ENCODE measurements at regions not wholly inside any gene's neighbourhood (a gene's known extent, or its start where the extent isn't known, plus 50 kb on each side); places are given as distances from the start of the nearest gene placed in this dataset.

GRCh38 chr1:96968541-96968940, 247.0 kb downstream of the PTBP2 start:
- DNase-seq = no peak
- H3K36me3 ChIP-seq (ENCODE audit: insufficient read depth, low read length) = no peaks in the 10 kb centered on the region
- no peaks in the 10 kb centered on the region for H3K4me1 ChIP-seq (ENCODE audit: low read length)
- H3K4me2 ChIP-seq (ENCODE audit: low read depth, low read length, poor library complexity, severe bottlenecking) = no peak overlapping the region
- no peak overlapping the region for H3K9ac ChIP-seq (ENCODE audit: low read length)
- H3K9me2 ChIP-seq (replicated peaks; ENCODE audit: insufficient read depth, low read length) = no peaks in the 10 kb centered on the region
- H3K79me2 ChIP-seq (ENCODE audit: low read length) = no peaks in the 10 kb centered on the region
- no peak overlapping the region for H3K27ac ChIP-seq (ENCODE audit: low read length)
- H3K27me3 ChIP-seq (ENCODE audit: low read length) = no peaks in the 10 kb centered on the region
- H2AFZ ChIP-seq (ENCODE audit: low read length) = no peak overlapping the region
- H3K4me3 ChIP-seq (ENCODE audit: low read length) = no peak overlapping the region
- H3K9me3 ChIP-seq (ENCODE audit: low read length) = no peaks in the 10 kb centered on the region
- no peaks in the 10 kb centered on the region for H4K20me1 ChIP-seq (ENCODE audit: insufficient read depth, low read depth, low read length)

- Histone ChIP-seq H3K36me3 (ENCODE audit: insufficient read depth, low read length) (no peaks in the 10 kb centered on the region), H4K20me1 (ENCODE audit: insufficient read depth, low read depth, low read length) (no peaks in the 10 kb centered on the region), H3K4me3 (ENCODE audit: low read length) (no peak overlapping the region), H3K4me1 (ENCODE audit: low read length) (no peaks in the 10 kb centered on the region), H3K9me3 (ENCODE audit: low read length) (no peaks in the 10 kb centered on the region), H3K9ac (ENCODE audit: low read length) (no peak overlapping the region), H3K9me2 (replicated peaks; ENCODE audit: insufficient read depth, low read length) (no peaks in the 10 kb centered on the region), H3K79me2 (ENCODE audit: low read length) (no peaks in the 10 kb centered on the region), H2AFZ (ENCODE audit: low read length) (no peak overlapping the region), H3K4me2 (ENCODE audit: low read depth, low read length, poor library complexity, severe bottlenecking) (no peak overlapping the region), H3K27ac (ENCODE audit: low read length) (no peak overlapping the region), H3K27me3 (ENCODE audit: low read length) (no peaks in the 10 kb centered on the region)
- no peak for DNase-seq
These were observed 247.4 kb downstream of the PTBP2 start for GRCh38 chr1:96968983-96969382.

- Histone ChIP-seq H3K27me3 (ENCODE audit: low read length) (no peaks in the 10 kb centered on the region), H3K4me1 (ENCODE audit: low read length) (no peaks in the 10 kb centered on the region), H3K36me3 (ENCODE audit: insufficient read depth, low read length) (no peaks in the 10 kb centered on the region), H3K9me3 (ENCODE audit: low read length) (no peaks in the 10 kb centered on the region), H3K4me3 (ENCODE audit: low read length) (no peak overlapping the region), H3K27ac (ENCODE audit: low read length) (no peak overlapping the region), H3K9me2 (replicated peaks; ENCODE audit: insufficient read depth, low read length) (no peaks in the 10 kb centered on the region), H4K20me1 (ENCODE audit: insufficient read depth, low read depth, low read length) (no peaks in the 10 kb centered on the region), H3K79me2 (ENCODE audit: low read length) (no peaks in the 10 kb centered on the region), H2AFZ (ENCODE audit: low read length) (no peak overlapping the region), H3K4me2 (ENCODE audit: low read depth, low read length, poor library complexity, severe bottlenecking) (no peak overlapping the region), H3K9ac (ENCODE audit: low read length) (no peak overlapping the region)
- no peak for DNase-seq
These were observed 248.1 kb downstream of the PTBP2 start for GRCh38 chr1:96969656-96970163.

- Histone ChIP-seq H2AFZ (ENCODE audit: low read length) (no peak overlapping the region), H3K27me3 (ENCODE audit: low read length) (no peaks in the 10 kb centered on the region), H3K9me3 (ENCODE audit: low read length) (no peaks in the 10 kb centered on the region), H3K79me2 (ENCODE audit: low read length) (no peaks in the 10 kb centered on the region), H3K9me2 (replicated peaks; ENCODE audit: insufficient read depth, low read length) (no peaks in the 10 kb centered on the region), H3K4me1 (ENCODE audit: low read length) (no peaks in the 10 kb centered on the region), H4K20me1 (ENCODE audit: insufficient read depth, low read depth, low read length) (no peaks in the 10 kb centered on the region), H3K4me2 (ENCODE audit: low read depth, low read length, poor library complexity, severe bottlenecking) (no peak overlapping the region), H3K9ac (ENCODE audit: low read length) (no peak overlapping the region), H3K36me3 (ENCODE audit: insufficient read depth, low read length) (no peaks in the 10 kb centered on the region), H3K27ac (ENCODE audit: low read length) (no peak overlapping the region), H3K4me3 (ENCODE audit: low read length) (no peak overlapping the region)
- DNase-seq = no peak
These were observed 249.9 kb downstream of the PTBP2 start for GRCh38 chr1:96971439-96971838.

- H2AFZ ChIP-seq (ENCODE audit: low read length) = no peak overlapping the region
- H3K9ac ChIP-seq (ENCODE audit: low read length) = no peak overlapping the region
- no peak overlapping the region for H3K4me3 ChIP-seq (ENCODE audit: low read length)
- DNase-seq = no peak
- no peaks in the 10 kb centered on the region for H3K79me2 ChIP-seq (ENCODE audit: low read length)
- H3K27me3 ChIP-seq (ENCODE audit: low read length) = no peaks in the 10 kb centered on the region
- H3K4me1 ChIP-seq (ENCODE audit: low read length) = no peaks in the 10 kb centered on the region
- no peaks in the 10 kb centered on the region for H3K9me3 ChIP-seq (ENCODE audit: low read length)
- H4K20me1 ChIP-seq (ENCODE audit: insufficient read depth, low read depth, low read length) = no peaks in the 10 kb centered on the region
- no peaks in the 10 kb centered on the region for H3K9me2 ChIP-seq (replicated peaks; ENCODE audit: insufficient read depth, low read length)
- H3K36me3 ChIP-seq (ENCODE audit: insufficient read depth, low read length) = no peaks in the 10 kb centered on the region
- H3K27ac ChIP-seq (ENCODE audit: low read length) = no peak overlapping the region
- H3K4me2 ChIP-seq (ENCODE audit: low read depth, low read length, poor library complexity, severe bottlenecking) = no peak overlapping the region
These were observed 250.4 kb downstream of the PTBP2 start for GRCh38 chr1:96971849-96972602.

GRCh38 chr1:96973605-96974004, 252.0 kb downstream of the PTBP2 start:
- no peaks in the 10 kb centered on the region for H3K9me3 ChIP-seq (ENCODE audit: low read length)

GRCh38 chr1:96978444-96978843, 256.9 kb downstream of the PTBP2 start:
- H3K4me2 ChIP-seq (ENCODE audit: low read depth, low read length, poor library complexity, severe bottlenecking) = no peak overlapping the region
- no peaks in the 10 kb centered on the region for H3K9me3 ChIP-seq (ENCODE audit: low read length)
- no peaks in the 10 kb centered on the region for H3K4me1 ChIP-seq (ENCODE audit: low read length)
- no peaks in the 10 kb centered on the region for H3K79me2 ChIP-seq (ENCODE audit: low read length)
- H3K27me3 ChIP-seq (ENCODE audit: low read length) = no peaks in the 10 kb centered on the region
- no peaks in the 10 kb centered on the region for H3K9me2 ChIP-seq (replicated peaks; ENCODE audit: insufficient read depth, low read length)
- no peaks in the 10 kb centered on the region for H3K36me3 ChIP-seq (ENCODE audit: insufficient read depth, low read length)
- no peak overlapping the region for H2AFZ ChIP-seq (ENCODE audit: low read length)
- no peak for DNase-seq
- H4K20me1 ChIP-seq (ENCODE audit: insufficient read depth, low read depth, low read length) = no peaks in the 10 kb centered on the region
- no peak overlapping the region for H3K9ac ChIP-seq (ENCODE audit: low read length)
- H3K27ac ChIP-seq (ENCODE audit: low read length) = no peak overlapping the region
- no peak overlapping the region for H3K4me3 ChIP-seq (ENCODE audit: low read length)

More at GRCh38 chr1:96973605-96974004, 252.0 kb downstream of the PTBP2 start:
- Histone ChIP-seq H2AFZ (ENCODE audit: low read length) (no peak overlapping the region), H4K20me1 (ENCODE audit: insufficient read depth, low read depth, low read length) (no peaks in the 10 kb centered on the region), H3K36me3 (ENCODE audit: insufficient read depth, low read length) (no peaks in the 10 kb centered on the region), H3K9me2 (replicated peaks; ENCODE audit: insufficient read depth, low read length) (no peaks in the 10 kb centered on the region), H3K4me2 (ENCODE audit: low read depth, low read length, poor library complexity, severe bottlenecking) (no peak overlapping the region), H3K27ac (ENCODE audit: low read length) (no peak overlapping the region), H3K79me2 (ENCODE audit: low read length) (no peaks in the 10 kb centered on the region), H3K4me3 (ENCODE audit: low read length) (no peak overlapping the region), H3K4me1 (ENCODE audit: low read length) (no peaks in the 10 kb centered on the region), H3K27me3 (ENCODE audit: low read length) (no peaks in the 10 kb centered on the region), H3K9ac (ENCODE audit: low read length) (no peak overlapping the region)
- no peak for DNase-seq

- Histone ChIP-seq H3K27ac (ENCODE audit: low read length) (no peak overlapping the region), H3K9me3 (ENCODE audit: low read length) (no peaks in the 10 kb centered on the region), H3K9me2 (replicated peaks; ENCODE audit: insufficient read depth, low read length) (no peaks in the 10 kb centered on the region), H2AFZ (ENCODE audit: low read length) (no peak overlapping the region), H3K4me1 (ENCODE audit: low read length) (no peaks in the 10 kb centered on the region), H3K9ac (ENCODE audit: low read length) (no peak overlapping the region), H3K36me3 (ENCODE audit: insufficient read depth, low read length) (no peaks in the 10 kb centered on the region), H3K27me3 (ENCODE audit: low read length) (no peaks in the 10 kb centered on the region), H3K4me3 (ENCODE audit: low read length) (no peak overlapping the region), H3K79me2 (ENCODE audit: low read length) (no peaks in the 10 kb centered on the region), H3K4me2 (ENCODE audit: low read depth, low read length, poor library complexity, severe bottlenecking) (no peak overlapping the region), H4K20me1 (ENCODE audit: insufficient read depth, low read depth, low read length) (no peaks in the 10 kb centered on the region)
- no peak for DNase-seq
These were observed 257.3 kb downstream of the PTBP2 start for GRCh38 chr1:96978901-96979300.

Measured in Karpas-422 (cell line).